ENCODE measurements at regions not wholly inside any gene's neighbourhood (a gene's known extent, or its start where the extent isn't known, plus 50 kb on each side); places are given as distances from the start of the nearest gene placed in this dataset.
"Not testable (repeated sequence)": the region's sequence is repeated elsewhere in the genome, so short reads cannot be mapped to it uniquely, and the experiment has no call there.

DNA sequence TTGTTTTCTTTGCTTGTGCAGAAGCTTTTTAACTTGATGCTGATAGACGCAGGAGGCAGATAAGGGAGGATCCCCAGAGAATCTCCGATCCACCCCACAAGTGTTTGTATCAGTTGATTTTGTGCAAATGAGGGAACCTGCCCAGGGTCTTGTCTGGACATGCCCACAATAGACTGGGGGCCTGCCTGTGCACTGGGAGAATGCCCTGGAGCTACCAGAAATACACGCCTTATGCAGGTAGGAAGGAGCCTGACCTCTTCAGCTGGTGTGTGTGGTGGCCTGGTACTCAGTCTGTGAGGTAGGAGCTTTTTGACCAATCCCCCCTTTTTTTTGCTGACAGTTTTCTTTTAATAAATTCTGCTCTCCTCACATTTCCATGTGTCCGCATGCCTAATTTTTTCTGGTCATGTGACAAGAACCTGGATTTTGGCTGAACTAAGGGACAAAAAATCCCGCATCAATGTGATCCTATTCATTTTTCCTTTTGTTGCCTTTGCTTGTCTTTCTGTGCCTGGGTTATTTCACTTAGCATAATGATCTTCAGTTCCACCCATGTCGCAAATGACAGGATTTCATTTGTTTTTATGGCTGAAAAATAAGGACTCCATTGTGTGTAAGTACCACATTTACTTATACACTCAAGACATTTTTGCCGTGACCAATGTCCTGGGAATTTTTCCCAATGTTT is 430.6 kb upstream of the NRG3 start:
- no peak for DNase-seq (ENCODE audit: low read depth in 2 of 2)

DNA sequence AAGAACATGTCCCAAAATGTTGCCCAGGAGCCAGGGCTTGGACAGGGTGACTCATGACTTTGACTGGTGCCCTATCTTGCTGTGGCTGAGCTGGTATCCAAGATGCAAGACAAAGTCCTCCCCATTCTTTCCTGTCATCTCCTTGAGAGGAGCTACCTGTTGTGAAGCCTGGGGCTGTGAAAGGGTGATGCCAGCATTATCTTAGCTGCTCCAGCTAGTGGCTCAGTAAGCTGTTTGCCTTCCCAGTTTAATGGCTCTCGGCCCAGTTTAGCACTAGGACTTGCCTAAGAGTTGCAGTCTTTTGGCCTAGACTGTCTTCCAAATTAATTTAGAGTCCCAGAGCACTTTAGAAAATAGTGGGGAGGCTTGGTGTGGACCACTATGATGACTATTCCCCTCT is 424.3 kb upstream of the NRG3 start:
- no peak for DNase-seq (ENCODE audit: low read depth in 2 of 2)

DNA sequence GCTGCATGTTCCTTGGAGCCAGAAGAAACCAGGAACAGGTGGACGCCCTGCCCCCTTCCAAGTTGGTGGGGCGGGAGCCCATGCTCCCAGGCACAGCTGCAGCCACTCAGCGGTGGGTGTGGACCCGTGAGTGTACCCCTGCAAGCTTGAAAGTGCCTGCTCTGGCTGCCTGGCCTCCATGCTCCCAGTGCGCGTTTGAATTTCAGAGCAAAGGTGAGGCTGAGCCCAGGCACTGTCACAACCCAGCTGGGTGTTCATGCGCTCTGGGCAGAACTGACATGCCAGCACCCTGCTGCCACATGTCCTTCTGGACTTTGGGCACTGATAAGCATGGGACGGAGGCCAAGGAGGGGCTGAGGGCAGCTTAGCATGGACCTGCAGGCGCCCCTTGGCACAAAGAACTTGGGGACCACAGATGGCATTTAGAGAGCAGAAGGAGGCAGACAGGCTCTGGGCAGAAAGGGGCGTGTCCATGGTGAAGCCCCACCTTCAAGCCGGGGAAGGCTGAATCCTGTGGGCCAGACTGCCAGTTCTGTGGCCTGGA is 402.0 kb upstream of the NRG3 start:
- no peak for DNase-seq (ENCODE audit: low read depth in 2 of 2)

DNA sequence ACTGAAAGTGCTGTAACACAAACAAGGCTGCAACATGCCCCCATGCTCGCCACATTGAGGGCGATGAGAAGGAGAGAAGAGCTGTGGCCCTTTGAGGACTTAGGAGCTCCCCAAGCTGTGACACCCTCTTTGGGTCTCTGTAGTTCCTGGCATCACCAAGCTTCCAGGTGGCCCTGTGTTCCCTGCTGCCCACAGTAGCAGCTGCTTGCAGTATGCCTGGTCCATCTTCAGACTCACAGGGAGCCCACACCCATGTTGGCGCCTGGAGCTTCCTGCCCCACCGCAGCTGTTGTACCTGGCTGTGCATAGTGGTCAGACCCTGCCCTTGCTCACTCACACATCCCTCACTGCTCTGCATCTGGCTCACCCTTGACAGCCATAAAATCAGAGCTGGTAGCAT is 401.2 kb upstream of the NRG3 start:
- no peak for DNase-seq (ENCODE audit: low read depth in 2 of 2)

DNA sequence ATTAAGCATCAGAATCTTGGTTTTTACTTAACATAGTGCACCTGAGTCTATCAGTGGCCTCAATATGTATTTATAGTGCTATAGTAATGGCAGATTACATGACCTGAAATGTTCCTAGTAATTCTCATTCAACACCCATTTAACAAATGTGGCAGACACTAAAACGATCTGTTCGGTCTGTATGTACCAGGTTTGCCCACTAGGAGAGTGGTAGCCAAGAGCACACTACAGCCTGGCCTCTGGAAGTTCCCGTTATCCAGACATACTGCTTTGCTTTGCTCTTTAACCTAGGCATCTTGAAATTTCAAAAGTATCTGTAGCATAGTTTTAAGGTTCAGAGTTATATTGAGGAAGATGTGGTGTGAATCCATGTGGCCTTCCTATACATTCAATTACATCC is 395.7 kb upstream of the NRG3 start:
- no peak for DNase-seq (ENCODE audit: low read depth in 2 of 2)

DNA sequence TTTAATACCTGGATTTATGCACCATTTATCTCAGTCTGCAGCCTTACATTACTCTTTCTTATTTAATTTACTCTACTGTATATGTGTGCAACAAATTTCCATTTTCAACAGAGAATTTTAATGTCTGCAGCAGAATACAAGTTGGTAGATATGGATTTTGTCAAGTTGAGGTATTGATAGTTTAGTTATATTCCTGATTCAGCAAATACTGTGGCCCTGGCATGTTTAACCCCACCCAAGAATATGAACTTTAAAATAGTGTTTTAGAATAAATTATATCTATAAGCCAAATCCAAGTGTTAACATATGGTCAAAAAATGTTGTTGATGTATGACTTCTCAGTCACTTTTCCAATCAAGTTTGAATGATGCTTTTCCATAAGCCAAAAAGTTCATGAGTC is 378.4 kb upstream of the NRG3 start:
- DNase-seq (ENCODE audit: low read depth in 2 of 2): no peak

DNA sequence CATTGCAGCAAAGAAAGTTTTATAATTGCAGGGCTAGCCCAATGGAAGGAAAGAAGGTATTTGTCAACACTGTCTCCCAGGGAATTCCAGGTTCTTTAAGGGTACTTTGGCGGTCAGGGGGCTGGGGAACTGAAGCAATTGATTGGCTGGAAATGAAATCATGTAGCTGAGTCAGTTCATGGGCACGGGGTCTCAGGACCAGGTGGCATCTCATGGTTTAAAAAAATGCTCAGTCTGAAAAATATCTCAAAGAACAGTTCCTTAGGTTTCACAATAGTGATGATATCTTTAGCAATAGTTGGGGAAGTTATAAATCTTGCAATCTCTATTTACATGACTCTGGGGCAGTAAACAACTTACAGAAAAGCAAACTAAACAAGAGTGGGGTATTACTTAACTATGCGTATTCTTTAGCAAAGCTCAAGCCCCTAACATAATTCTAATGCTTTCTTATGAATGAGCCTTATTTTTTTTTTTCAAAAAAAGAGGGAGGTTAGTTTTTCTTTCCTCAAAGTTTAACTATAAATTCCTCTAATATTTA is 376.9 kb upstream of the NRG3 start:
- no peak for DNase-seq (ENCODE audit: low read depth in 2 of 2)

DNA sequence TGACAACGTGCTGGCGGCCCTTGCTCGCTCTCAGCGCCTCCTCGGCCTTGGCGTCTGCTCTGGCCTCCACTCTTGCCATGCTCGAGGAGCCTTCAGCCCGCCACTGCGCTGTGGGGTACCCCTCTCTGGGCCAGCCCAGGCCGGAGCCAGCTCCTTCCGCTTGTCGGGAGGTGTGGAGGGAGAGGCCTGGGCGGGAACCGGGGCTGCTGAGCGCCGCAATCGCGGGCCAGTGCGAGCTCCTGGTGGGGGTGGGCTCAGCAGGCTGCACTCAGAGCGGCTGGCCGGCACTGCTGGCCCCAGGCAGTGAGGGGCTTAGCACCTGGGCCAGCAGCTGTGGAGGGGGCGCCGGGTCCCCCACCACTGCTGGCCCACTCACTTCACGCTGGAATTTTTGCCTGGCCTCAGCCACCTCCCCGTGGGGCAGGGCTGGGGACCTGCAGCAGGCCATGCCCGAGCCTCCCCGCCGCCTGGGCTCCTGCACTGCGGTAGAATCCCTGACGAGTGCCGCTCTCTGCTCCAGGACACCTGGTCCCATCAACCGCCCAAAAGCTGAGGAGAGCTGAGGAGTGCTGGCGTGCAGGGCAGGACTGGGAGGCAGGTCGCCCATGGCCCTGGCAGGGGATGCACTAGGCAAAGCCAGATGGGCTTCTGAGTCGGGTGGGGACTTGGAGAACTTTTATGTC is 372.2 kb upstream of the NRG3 start:
- DNase-seq (ENCODE audit: low read depth in 2 of 2): no peak

DNA sequence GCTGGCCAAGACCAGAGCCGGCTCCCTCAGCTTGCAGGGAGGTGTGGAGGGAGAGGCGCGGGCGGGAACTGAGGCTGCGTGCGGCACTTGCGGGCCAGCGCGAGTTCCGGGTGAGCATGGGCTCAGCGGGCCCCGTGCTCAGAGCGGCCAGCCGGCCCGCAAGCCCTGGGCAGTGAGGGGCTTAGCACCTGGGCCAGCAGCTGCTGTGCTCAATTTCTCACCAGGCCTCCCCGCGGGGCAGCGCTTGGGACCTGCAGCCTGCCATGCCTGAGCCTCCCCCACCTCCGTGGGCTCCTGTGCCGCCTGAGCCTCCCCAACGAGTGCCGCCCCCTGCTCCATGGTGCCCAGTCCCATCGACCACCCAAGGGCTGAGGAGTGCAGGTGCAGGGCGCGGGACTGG is 369.2 kb upstream of the NRG3 start:
- not testable (repeated sequence) for DNase-seq (ENCODE audit: low read depth in 2 of 2)

DNA sequence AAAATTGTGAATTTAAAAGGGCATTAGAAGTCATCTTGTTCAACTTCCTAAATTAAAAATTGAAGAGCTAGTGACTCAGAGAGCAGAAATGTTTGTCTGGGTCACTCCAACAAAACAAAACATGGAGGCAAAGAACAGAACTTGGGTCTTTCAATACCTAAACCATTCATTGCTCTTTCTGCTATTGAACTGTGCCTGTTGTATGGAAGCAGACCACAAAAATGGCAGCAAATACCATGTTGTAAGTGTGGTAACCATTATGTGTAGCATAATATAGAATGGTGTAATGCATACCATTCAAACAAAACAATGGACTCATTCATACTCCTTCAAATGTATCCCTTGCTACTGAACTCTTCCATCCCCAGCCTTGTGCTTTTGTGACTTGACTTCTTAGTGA is 360.2 kb upstream of the NRG3 start:
- no peak for DNase-seq (ENCODE audit: low read depth in 2 of 2)

DNA sequence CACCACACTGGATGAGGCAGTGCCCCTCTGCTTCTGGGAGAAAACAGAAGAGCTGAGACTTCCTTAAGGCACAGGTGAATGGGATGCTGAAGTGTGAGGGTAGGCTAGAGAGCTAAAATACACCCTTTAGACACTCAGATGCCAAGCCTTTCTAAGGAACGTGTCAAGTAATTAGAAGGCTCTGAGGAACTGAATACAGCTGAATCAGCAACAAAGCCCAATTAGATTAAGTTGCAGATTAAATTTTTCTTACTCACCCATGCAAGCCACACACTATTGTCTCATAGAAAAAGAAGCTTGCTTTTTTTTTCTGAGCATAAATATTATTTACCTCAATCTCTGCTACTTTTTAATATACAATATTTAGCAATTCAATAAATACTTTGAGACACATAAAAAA is 354.3 kb upstream of the NRG3 start:
- no peak for DNase-seq (ENCODE audit: low read depth in 2 of 2)

DNA sequence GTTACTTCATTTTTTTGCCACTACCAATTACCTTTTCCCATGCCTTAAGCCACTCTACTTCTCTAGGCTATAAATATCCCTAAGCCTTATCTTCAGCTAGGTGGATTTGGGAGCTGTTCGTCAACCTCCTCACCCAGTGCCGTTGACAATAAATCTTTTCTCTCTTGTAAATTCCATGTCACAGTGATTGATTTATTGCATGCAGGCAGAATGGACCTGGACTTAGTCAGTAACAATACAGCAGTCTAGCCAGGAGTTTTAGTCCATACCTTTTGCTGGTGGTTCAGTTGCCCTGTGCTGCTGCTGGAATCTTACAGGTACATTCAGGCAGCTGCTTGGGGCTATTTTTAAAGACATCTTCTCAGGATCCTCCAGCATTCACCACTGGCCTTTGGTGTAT is 350.5 kb upstream of the NRG3 start:
- no peak for DNase-seq (ENCODE audit: low read depth in 2 of 2)

DNA sequence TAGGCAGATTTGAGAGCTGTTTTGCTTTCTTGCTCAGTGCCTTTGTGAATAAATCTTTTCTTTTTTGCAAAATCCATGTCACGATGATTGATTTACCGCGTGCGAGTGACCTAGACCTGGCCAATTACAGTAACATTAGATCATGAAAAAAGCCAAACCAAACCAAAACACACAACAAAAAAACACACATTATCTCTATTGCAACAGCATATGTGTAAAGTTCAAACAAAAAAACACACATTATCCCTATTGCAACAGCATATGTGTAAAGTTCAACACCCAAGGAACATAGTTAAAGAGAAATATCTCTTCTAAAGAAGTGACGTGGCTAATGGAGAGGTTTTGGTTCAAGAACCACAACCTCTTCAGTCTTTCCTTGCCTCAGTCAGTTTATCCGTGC is 342.6 kb upstream of the NRG3 start:
- no peak for DNase-seq (ENCODE audit: low read depth in 2 of 2)

DNA sequence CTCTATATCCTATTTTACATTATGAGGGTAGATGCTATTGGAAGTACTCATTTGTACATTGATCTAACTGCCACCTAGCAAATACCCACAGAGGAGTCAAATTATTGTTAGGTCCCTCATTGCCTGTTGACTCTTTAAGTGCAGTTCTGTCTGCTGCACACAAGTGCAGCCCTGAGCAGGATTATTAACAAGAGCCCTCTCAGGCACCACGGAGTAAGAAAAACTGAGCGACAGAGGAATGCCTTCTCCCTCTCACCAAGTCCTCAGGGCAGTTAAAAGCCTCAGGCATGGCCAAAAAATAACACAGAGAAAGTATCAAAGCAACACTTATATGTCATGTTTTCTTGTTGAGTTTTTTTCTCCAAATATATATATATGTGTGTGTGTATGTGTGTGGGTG is 340.0 kb upstream of the NRG3 start:
- DNase-seq (ENCODE audit: low read depth in 2 of 2): no peak

DNA sequence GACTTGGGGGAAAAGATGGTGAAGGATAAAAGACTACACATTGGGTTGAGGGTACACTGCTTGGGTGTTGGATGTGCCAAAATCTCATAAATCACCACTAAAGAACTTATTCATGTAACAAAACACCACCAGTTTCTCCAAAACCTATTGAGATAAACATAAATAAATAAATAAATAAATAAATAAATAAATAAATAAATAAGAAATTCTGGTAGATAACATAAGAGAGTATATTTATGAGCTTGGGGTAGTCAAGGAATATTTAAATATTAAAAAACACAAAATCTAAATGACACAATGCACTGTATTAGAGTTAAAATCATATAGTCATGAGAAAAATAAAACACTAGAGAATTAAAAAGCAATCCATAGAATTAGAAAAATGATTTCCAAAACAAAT is 333.5 kb upstream of the NRG3 start:
- no peak for DNase-seq (ENCODE audit: low read depth in 2 of 2)

DNA sequence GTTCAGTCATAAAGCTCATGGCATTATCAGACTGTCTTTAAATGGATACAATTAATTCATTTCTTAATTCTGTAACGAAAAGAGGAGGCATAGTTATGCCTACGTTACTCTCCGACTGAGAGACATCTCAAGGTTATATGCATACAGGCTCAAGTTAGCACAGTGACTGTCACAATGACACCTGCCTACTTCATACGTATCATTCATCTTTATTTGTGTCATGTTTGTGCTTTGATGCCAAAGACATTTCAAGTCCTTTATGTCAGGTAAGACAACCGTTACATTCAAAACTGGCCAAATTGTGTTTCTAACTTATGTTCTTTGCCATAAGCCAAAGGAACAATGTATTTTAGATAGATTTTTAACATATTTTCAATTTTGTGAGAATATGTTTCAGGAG is 328.8 kb upstream of the NRG3 start:
- DNase-seq (ENCODE audit: low read depth in 2 of 2): no peak

DNA sequence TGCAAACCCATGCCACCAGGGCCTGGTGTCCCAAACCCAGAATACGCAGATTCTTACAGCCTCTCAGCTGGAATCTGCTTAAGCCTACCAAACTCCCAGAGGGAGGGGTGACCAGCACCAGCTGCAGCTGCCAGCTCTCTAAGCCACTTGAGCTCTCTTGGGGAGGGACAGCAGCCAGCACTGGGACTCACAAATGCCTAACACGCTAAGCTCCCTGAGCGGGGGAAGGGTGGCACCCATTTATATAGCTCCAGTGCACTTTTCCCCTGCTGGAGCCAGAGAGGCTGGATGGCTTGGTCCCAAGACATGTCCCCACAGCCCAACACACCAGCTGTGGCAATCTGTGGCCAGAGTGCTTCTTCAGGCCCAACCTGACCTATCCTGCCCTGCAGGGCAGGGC is 326.8 kb upstream of the NRG3 start:
- no peak for DNase-seq (ENCODE audit: low read depth in 2 of 2)

DNA sequence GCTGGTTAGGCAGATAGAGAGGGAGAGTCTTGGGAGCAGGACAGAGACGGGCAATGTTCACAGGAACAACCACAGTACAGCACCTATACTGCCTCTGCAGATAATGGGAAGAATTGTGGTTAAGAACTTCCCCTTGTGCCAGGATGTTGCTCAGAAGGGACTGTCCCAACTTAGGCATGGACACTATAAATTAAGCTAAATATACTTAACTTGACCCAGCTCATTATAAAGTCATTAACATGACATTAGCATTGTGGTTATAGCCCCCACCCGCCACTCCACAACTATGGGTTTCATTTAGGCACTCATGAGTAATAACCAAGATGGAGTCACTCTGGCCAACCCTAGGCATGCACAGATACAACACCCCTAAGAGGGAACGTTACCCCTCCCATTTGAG is 310.9 kb upstream of the NRG3 start:
- no peak for DNase-seq (ENCODE audit: low read depth in 2 of 2)

DNA sequence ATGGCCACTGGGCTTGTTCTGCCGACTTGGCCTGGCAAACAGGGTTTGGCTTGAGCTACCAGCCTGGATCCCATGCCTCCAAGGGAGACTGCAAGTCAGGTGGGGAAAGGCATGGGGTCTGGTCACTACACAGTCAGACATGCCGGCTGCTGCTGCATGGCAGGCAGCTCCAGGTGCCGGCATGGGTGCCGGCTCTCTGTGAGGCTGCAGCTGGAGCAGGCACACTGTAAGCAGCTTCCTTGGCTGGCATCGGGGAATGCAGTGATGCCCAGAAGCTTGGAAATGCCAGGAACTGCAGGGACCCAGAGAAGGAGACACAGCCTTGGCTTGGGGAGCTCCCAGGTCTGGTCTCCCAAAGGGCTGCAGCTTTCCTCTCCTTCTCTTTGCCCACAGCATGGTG is 305.5 kb upstream of the NRG3 start:
- no peak for DNase-seq (ENCODE audit: low read depth in 2 of 2)

DNA sequence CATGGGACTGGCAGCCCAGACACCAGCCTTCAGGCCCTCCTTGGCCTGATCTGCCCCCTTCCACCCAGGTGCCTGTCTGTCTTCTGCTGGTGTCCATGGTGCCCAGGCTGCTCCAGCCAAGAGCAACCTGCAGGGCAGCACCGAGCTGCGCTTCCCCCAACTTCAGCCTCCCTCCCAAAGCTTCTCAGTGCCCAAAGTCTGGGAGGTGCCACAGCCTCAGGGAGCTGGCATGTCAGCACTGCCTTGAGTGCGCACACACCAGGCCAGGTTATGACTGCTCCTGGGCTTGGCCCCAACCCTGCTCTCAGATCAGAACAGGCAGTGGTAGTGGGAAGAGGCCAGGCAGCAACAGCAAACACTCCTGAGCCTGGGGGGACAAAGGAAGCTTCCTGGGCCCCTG is 304.6 kb upstream of the NRG3 start:
- DNase-seq (ENCODE audit: low read depth in 2 of 2): no peak

DNA sequence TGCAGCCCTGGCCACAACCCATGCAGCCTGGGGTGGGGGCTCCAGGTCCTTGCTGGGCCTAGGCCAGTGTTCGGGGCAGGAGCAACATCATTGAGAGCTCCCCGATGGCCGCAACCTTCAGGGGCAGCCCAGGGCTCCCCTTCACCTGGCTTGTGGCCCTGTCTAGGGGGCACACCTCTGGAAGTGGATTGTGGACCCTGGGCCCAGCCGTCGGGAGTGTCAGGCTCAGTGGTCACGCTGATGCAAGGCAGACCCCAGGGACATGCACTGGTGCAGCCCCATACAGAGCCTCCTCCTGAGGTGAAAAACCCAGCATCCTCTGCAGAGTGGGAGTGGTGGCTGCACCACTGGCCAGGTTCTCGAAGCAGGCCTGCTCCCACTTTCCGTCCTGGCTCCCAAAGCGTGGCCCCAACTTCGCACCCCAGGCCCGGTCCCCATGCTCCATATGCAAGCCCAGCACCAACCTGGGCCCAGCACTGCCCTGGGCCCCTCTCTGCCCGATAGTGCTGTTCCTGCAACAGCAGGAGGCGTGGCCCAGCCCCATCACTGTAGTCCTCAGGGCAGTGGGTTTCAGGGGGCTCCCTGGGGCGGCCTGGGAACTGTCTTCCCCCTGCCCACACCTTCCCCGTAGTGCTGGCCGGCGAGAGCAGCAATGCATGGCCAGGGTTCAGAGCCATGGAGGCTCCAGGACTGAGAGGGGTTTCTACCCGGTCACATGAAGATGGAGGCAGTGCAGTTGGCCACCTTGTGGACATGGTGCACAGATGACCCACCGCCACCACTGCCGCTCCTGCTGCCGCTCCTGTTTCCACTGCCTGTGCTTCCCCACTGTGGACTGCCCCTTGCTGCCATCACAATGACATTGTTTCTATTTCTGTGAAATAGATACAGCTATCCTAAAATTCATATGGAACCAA is 303.9 kb upstream of the NRG3 start:
- DNase-seq (ENCODE audit: low read depth in 2 of 2): no peak

DNA sequence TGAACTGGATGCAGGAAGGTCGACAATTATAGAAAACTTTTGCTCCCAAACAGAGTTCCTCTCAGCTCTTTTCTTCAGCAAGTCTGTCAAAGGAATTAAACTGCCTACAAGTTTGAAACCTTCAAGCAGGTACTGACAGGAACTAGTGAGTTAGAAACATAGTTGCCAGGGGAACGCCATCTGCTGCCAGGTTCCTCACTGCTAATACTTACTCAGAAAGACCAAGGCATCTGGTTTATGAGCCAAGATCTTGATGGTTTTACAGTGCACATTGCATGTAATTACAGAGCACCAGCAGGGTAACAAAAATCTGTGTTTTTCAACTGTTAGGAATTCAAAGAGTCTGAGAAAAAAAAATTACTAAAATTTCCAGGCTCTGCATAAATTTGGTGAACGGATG is 300.0 kb upstream of the NRG3 start:
- no peak for DNase-seq (ENCODE audit: low read depth in 2 of 2)
